ENCODE measurements at regions not wholly inside any gene's neighbourhood (a gene's known extent, or its start where the extent isn't known, plus 50 kb on each side); places are given as distances from the start of the nearest gene placed in this dataset.

- TF ChIP-seq PATZ1 (CRISPR knock-in tag; IDR thresholded peaks at IDR 0.05; ENCODE audit: borderline replicate concordance) = no peak
Measured at GRCh38 chr13:109425821-109426689, 360.3 kb downstream of the IRS2 start (continued).

DNA sequence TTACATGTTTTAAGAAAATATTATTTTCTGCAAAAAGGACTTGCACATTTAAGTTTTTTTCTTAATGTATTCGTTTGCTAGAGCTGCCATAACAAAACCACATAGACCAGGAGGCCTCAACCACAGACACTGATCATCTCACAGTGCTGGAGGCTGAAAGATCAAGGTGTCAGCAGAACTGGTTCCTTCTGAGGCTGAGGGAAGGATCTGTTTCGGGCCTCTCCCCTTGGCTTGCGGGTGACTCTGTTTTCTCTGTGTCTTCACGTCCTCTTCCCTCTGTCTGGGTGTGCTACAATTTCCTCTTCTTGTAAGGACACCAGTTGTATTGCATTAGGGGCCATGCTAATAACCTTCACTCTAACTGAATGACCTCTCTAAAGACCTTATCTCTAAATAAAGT lies 364.2 kb downstream of the IRS2 start:
- TF ChIP-seq ESRRG (CRISPR knock-in tag; IDR thresholded peaks at IDR 0.05) (no peak), ISL1 (CRISPR knock-in tag; IDR thresholded peaks at IDR 0.05) (no peak)
- ATAC-seq = no peak

DNA sequence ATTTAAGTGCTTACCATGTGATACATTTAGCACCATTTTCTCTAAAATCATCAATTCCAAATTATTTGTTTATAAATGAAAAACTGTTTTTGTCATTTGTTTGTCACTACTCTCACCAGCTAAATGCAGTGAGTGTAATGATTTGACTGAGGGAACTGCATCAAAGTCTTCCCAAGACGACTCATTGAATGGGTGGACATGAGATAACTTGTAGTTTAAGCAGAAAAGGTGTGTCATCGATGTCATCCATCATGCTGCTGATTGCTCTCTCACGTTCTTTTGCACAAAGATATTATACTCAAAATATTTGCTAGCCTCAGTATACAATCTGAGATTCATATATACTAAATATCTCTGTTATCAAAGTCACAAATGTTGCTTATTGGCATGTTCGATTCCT lies 366.5 kb downstream of the IRS2 start:
- no peak for TF ChIP-seq RARB (CRISPR knock-in tag; IDR thresholded peaks at IDR 0.05)
- TF ChIP-seq GLIS3 (CRISPR knock-in tag; IDR thresholded peaks at IDR 0.05) = no peak
- TF ChIP-seq OSR1 (CRISPR knock-in tag; IDR thresholded peaks at IDR 0.05) = no peak
- no peak for TF ChIP-seq ISL1 (CRISPR knock-in tag; IDR thresholded peaks at IDR 0.05)
- TF ChIP-seq ZNF565 (CRISPR knock-in tag; conservative IDR thresholded peaks at IDR 0.05; ENCODE audit: low read depth) = no peak
- TF ChIP-seq ZNF8 (CRISPR knock-in tag; IDR thresholded peaks at IDR 0.05) = no peak
- TF ChIP-seq ZC3H10 (CRISPR knock-in tag; IDR thresholded peaks at IDR 0.05) = no peak
- no peak for ATAC-seq

DNA sequence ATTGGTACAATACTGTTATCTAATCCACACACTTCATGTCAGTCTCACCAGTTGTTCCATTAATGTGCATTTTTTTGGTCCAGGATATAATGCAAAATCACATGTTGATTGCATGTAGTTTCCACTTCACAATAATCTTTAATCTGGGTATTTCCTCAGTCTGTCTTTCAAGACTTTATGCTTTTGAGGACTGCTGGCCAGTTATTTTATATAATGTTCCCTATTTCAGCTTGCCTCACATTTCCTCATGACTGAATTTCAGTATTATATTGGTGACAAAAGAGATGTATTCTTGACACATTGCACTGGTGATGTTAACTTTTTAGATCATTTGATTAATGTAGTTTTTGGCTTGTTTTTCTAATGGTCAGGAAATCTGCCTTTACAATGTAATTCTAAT lies 368.3 kb downstream of the IRS2 start:
- ATAC-seq = no peak
- TF ChIP-seq SNAI2 (CRISPR knock-in tag; IDR thresholded peaks at IDR 0.05) (no peak), ZNF8 (CRISPR knock-in tag; IDR thresholded peaks at IDR 0.05) (no peak), RARB (CRISPR knock-in tag; IDR thresholded peaks at IDR 0.05) (no peak), CSDC2 (CRISPR knock-in tag; IDR thresholded peaks at IDR 0.05) (no peak), TOX (CRISPR knock-in tag; IDR thresholded peaks at IDR 0.05; ENCODE audit: borderline replicate concordance) (no peak), PPARA (CRISPR knock-in tag; IDR thresholded peaks at IDR 0.05; ENCODE audit: borderline replicate concordance) (no peak)
- TF ChIP-seq, protein P1, sequence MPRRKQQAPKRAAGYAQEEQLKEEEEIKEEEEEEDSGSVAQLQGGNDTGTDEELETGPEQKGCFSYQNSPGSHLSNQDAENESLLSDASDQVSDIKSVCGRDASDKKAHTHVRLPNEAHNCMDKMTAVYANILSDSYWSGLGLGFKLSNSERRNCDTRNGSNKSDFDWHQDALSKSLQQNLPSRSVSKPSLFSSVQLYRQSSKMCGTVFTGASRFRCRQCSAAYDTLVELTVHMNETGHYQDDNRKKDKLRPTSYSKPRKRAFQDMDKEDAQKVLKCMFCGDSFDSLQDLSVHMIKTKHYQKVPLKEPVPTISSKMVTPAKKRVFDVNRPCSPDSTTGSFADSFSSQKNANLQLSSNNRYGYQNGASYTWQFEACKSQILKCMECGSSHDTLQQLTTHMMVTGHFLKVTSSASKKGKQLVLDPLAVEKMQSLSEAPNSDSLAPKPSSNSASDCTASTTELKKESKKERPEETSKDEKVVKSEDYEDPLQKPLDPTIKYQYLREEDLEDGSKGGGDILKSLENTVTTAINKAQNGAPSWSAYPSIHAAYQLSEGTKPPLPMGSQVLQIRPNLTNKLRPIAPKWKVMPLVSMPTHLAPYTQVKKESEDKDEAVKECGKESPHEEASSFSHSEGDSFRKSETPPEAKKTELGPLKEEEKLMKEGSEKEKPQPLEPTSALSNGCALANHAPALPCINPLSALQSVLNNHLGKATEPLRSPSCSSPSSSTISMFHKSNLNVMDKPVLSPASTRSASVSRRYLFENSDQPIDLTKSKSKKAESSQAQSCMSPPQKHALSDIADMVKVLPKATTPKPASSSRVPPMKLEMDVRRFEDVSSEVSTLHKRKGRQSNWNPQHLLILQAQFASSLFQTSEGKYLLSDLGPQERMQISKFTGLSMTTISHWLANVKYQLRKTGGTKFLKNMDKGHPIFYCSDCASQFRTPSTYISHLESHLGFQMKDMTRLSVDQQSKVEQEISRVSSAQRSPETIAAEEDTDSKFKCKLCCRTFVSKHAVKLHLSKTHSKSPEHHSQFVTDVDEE (CRISPR knock-in tag; IDR thresholded peaks at IDR 0.05) = no peak

GRCh38 chr13:109416001-109416400 lies 370.4 kb downstream of the IRS2 start:
- ATAC-seq = no peak
- TF ChIP-seq ESRRG (CRISPR knock-in tag; IDR thresholded peaks at IDR 0.05) (no peak), OSR1 (CRISPR knock-in tag; IDR thresholded peaks at IDR 0.05) (no peak), CSRNP3 (CRISPR knock-in tag; IDR thresholded peaks at IDR 0.05) (no peak), CSDC2 (CRISPR knock-in tag; IDR thresholded peaks at IDR 0.05) (no peak), ZFP3 (CRISPR knock-in tag; IDR thresholded peaks at IDR 0.05) (no peak), SNAI2 (CRISPR knock-in tag; IDR thresholded peaks at IDR 0.05) (no peak), TOX (CRISPR knock-in tag; IDR thresholded peaks at IDR 0.05; ENCODE audit: borderline replicate concordance) (no peak), ZNF8 (CRISPR knock-in tag; IDR thresholded peaks at IDR 0.05) (no peak), ZNF70 (CRISPR knock-in tag; IDR thresholded peaks at IDR 0.05) (no peak), GLIS3 (CRISPR knock-in tag; IDR thresholded peaks at IDR 0.05) (no peak), BACH2 (CRISPR knock-in tag; IDR thresholded peaks at IDR 0.05; ENCODE audit: borderline replicate concordance) (no peak)
- TF ChIP-seq, protein P1 (CRISPR knock-in tag; IDR thresholded peaks at IDR 0.05) = no peak
- TF ChIP-seq, protein P2, sequence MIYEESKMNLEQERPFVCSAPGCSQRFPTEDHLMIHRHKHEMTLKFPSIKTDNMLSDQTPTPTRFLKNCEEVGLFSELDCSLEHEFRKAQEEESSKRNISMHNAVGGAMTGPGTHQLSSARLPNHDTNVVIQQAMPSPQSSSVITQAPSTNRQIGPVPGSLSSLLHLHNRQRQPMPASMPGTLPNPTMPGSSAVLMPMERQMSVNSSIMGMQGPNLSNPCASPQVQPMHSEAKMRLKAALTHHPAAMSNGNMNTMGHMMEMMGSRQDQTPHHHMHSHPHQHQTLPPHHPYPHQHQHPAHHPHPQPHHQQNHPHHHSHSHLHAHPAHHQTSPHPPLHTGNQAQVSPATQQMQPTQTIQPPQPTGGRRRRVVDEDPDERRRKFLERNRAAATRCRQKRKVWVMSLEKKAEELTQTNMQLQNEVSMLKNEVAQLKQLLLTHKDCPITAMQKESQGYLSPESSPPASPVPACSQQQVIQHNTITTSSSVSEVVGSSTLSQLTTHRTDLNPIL (CRISPR knock-in tag; IDR thresholded peaks at IDR 0.05; ENCODE audit: low read depth) = no peak
